Testis (tissue), 2 donors: ENCODE measurements at regions not wholly inside any gene's neighbourhood (a gene's known extent, or its start where the extent isn't known, plus 50 kb on each side); places are given as distances from the start of the nearest gene placed in this dataset.

Experiments used
- DNase-seq: peaks from one replicate; pipeline ENCODE4 v3.0.0-alpha.2; 2019
- H3K27ac ChIP-seq, 2 donors: fragments of 200-600 bp; sonication (generic); one replicate each; pipeline ENCODE4 v1.5.1; 2019
- H3K27me3 ChIP-seq: fragments of 200-600 bp; sonication (generic); one replicate; pipeline ENCODE4 v1.5.1; 2019
- H3K36me3 ChIP-seq: fragments of 200-600 bp; sonication (generic); one replicate; pipeline ENCODE4 v1.5.1; 2017; ENCODE audit warnings: low read depth; ENCODE audit errors: missing control alignments
- H3K4me1 ChIP-seq: fragments of 200-600 bp; sonication (generic); one replicate; pipeline ENCODE4 v1.5.1; 2019
- H3K4me3 ChIP-seq, 2 donors: fragments of 200-600 bp; sonication (generic); one replicate each; pipeline ENCODE4 v1.5.1; 2017 to 2019
- H3K9me3 ChIP-seq: fragments of 200-600 bp; sonication (generic); one replicate; pipeline ENCODE4 v1.5.1; 2017
- CTCF ChIP-seq, 3 experiments: fragments of 450-650 bp in 2 of 3; fragments of 200-600 bp in 1 of 3; sonication (generic) in 1 of 3; IDR thresholded peaks; one replicate each; pipeline ENCODE4 v1.5.1; 2016 to 2019; ENCODE audit warnings: antibody characterized with exemption in 3 of 3, mild to moderate bottlenecking in 2 of 3, moderate library complexity in 1 of 3
- POLR2A ChIP-seq: fragments of 450-650 bp; IDR thresholded peaks from one replicate; pipeline ENCODE4 v1.6.1; 2017; ENCODE audit warnings: antibody characterized with exemption, mild to moderate bottlenecking, moderate library complexity
- WGBS, 2 donors: methylation state at CpG; one replicate each; pipeline ENCODE4 v1.1.5; 2018; 5-methylcytosine and 5-hydroxymethylcytosine counted together
- intact Hi-C: fragments of 100-400 bp; cut with DNase I; formaldehyde crosslinking; loops from one replicate; pipeline ENCODE4 v1.15.1; 2023; ENCODE audit warnings: low total_unique reads

GRCh38 chr1:25027822-25028586 lies 97.9 kb upstream of the RUNX3 start:
- DNase-seq = no peak
- H3K27ac ChIP-seq = no peak overlapping the region

DNA sequence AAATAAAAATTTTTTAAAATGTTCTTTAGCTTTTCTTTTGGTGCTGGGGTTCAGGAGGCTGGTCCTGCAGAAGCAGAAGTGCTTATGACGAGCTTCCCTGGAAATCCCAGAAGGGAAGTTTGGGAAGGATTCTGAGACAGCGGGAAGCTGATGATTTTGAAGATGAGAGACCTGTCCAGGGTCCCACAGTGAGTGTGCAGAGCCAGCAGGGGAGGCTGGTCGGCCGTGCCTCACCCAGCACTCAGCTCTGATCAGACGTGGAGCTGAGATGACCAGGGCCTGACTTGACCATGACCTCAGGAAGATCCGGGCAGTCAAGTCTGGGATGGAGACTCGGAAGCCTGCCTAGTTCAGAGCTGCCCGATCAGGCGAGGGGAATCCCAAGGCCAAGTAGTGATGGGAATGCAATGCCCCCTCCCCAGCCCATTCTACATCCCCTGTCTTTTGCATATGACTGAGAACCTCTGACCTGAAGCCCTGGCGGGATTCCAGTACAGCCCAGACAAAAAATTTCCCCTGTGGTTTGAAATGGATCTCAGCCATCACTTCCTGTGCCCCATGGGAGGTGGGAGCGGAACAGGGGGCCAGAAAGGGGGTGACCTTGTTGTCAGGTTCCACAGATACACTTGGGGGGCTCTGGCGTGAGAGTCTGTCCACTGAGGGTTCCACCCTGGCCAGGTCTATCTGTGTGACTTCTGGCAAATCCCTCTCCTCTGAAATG lies 96.8 kb upstream of the RUNX3 start:
- no peaks in the 10 kb centered on the region for H3K9me3 ChIP-seq
- intact Hi-C loops = no loop called here

More at GRCh38 chr1:25027822-25028586, 97.9 kb upstream of the RUNX3 start:
- 86 to 91% methylated on average over 13 of the region's 13 CpGs for WGBS, 2 donors
- Histone ChIP-seq H3K9me3 (no peaks in the 10 kb centered on the region), H3K4me3 (no peak overlapping the region), H3K36me3 (no peaks in the 10 kb centered on the region), H3K27me3 (no peaks in the 10 kb centered on the region), H3K4me1 (no peaks in the 10 kb centered on the region)
- TF ChIP-seq POLR2A (no peak), CTCF (IDR thresholded peaks at IDR 0.05) (no peak)
- intact Hi-C loops = no loop called here

GRCh38 chr1:25026304-25026703 lies 96.2 kb upstream of the RUNX3 start:
- WGBS, 2 donors = 84 to 91% methylated on average over 4 of the region's 4 CpGs
- intact Hi-C loops = no loop called here

More for the DNA sequence above, 96.8 kb upstream of the RUNX3 start:
- DNase-seq = no peak
- H3K4me3 ChIP-seq = no peak overlapping the region
- no peaks in the 10 kb centered on the region for H3K36me3 ChIP-seq
- no peak overlapping the region for H3K27ac ChIP-seq
- H3K4me1 ChIP-seq = no peaks in the 10 kb centered on the region
- WGBS, 2 donors = 45% methylated on average over 8 to 12 of the region's 12 CpGs
- H3K27me3 ChIP-seq = no peaks in the 10 kb centered on the region
- TF ChIP-seq POLR2A (no peak), CTCF (IDR thresholded peaks at IDR 0.05) (no peak)

DNA sequence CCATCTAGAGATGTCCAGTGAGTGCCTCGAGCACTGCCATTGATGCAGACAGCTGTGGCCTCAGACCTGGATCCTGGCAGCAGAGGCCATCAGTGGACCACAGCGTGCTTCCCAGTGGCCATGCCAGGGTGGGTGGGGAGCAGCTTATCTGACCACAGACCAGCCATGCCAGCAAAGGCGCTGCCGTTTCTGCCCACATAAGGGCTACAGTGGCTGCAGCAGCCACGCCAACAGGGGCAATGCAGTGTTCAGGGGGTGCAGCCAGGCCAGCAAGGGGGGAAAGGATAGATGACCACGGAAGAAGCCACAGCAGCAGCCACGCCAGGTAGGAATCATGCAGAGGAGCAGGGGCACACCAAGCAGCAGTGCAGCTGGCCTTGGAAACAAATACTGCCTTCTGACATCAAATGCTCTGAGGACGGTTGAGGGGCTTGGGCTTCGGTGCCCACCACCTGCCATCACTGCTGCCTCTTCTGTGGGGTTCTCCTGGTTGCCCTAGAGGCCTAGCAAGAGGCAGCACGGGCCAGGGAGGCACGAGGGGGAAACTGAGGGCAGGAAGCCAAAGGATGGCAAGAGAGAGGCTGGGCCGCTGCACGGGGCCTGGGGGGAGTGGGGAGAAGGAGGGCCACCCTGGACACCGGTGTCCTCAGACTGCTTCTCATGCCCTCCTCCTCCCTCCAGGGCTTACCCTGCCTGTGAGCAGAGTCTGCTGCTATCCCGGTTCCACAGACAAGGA lies 94.7 kb upstream of the RUNX3 start:
- Histone ChIP-seq H3K9me3 (no peaks in the 10 kb centered on the region), H3K27me3 (no peaks in the 10 kb centered on the region), H3K4me1 (no peaks in the 10 kb centered on the region), H3K27ac (no peak overlapping the region), H3K4me3 (no peak overlapping the region), H3K36me3 (no peaks in the 10 kb centered on the region)
- TF ChIP-seq CTCF (IDR thresholded peaks at IDR 0.05) (no peak), POLR2A (no peak)
- intact Hi-C loops = no loop called here
- DNase-seq = no peak
- 88 to 90% methylated on average over 14 of the region's 15 CpGs for WGBS, 2 donors

More at GRCh38 chr1:25026304-25026703, 96.2 kb upstream of the RUNX3 start:
- H3K27ac ChIP-seq = no peak overlapping the region
- no peaks in the 10 kb centered on the region for H3K36me3 ChIP-seq
- no peak for DNase-seq
- no peaks in the 10 kb centered on the region for H3K4me1 ChIP-seq
- H3K4me3 ChIP-seq = no peak overlapping the region
- H3K9me3 ChIP-seq = no peaks in the 10 kb centered on the region
- TF ChIP-seq POLR2A (no peak), CTCF (IDR thresholded peaks at IDR 0.05) (no peak)
- no peaks in the 10 kb centered on the region for H3K27me3 ChIP-seq
